Colonic mucosa (tissue), 4 donors: ENCODE measurements at regions not wholly inside any gene's neighbourhood (a gene's known extent, or its start where the extent isn't known, plus 50 kb on each side); places are given as distances from the start of the nearest gene placed in this dataset.

Experiments used
- DNase-seq: peaks from one replicate; pipeline ENCODE4 v3.0.0-alpha.2; 2020
- H3K27ac ChIP-seq: fragments of 200-600 bp; one replicate; pipeline ENCODE4 v1.8.0; 2021
- H3K27me3 ChIP-seq: fragments of 200-600 bp; one replicate; pipeline ENCODE4 v1.8.0; 2021
- H3K36me3 ChIP-seq: fragments of 200-600 bp; one replicate; pipeline ENCODE4 v1.8.0; 2021
- H3K4me1 ChIP-seq: fragments of 200-600 bp; one replicate; pipeline ENCODE4 v1.8.0; 2021; ENCODE audit warnings: mild to moderate bottlenecking
- H3K4me3 ChIP-seq: fragments of 200-600 bp; one replicate; pipeline ENCODE4 v1.8.0; 2021
- H3K9ac ChIP-seq, 2 donors: one replicate each; pipeline ENCODE4 v1.7.0; 2013; ENCODE audit warnings: control low read depth in 2 of 2, low read depth in 2 of 2, low read length in 2 of 2
- H3K9me3 ChIP-seq: fragments of 200-600 bp; one replicate; pipeline ENCODE4 v1.8.0; 2021
- intact Hi-C: fragments of 100-400 bp; cut with DNase I; formaldehyde crosslinking; loops from one replicate; pipeline ENCODE4 v1.14.1; 2022
- TF ChIP-seq, protein P1 (sequence below): fragments of 200-600 bp; IDR thresholded peaks from one replicate; pipeline ENCODE4 v1.8.0; 2022; ENCODE audit warnings: antibody characterized with exemption, mild to moderate bottlenecking
- donor health status: healthy.
- donor health status: DM: no; HTN: no; CAD: no.
- donor health status: DM: no; HTN: no; CAD: no.

DNA sequence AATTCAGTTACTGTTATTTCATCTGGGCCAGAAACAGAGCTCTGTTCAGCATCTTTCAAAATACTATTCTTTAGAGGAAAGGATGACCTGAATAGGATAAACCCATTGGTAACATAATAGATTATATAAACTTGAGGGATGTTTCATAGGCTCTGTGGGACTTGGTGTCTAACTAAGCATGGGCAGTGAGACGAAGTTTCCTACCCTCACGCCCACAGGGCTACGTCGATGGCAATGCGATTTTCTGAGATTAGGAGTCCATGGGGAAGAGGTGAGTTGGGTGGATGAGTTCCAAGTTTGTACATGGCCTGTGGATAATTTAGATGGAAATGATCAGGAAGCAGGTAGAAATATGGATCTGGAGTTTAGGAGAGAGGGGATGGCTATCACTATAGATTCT lies 115.2 kb upstream of the TBL1XR1 start:
- Histone ChIP-seq H3K36me3 (no peaks in the 10 kb centered on the region), H3K9me3 (no peaks in the 10 kb centered on the region), H3K4me1 (no peaks in the 10 kb centered on the region), H3K27ac (no peak overlapping the region), H3K27me3 (no peaks in the 10 kb centered on the region), H3K9ac (no peak overlapping the region), H3K4me3 (no peak overlapping the region)
- TF ChIP-seq, protein P1, sequence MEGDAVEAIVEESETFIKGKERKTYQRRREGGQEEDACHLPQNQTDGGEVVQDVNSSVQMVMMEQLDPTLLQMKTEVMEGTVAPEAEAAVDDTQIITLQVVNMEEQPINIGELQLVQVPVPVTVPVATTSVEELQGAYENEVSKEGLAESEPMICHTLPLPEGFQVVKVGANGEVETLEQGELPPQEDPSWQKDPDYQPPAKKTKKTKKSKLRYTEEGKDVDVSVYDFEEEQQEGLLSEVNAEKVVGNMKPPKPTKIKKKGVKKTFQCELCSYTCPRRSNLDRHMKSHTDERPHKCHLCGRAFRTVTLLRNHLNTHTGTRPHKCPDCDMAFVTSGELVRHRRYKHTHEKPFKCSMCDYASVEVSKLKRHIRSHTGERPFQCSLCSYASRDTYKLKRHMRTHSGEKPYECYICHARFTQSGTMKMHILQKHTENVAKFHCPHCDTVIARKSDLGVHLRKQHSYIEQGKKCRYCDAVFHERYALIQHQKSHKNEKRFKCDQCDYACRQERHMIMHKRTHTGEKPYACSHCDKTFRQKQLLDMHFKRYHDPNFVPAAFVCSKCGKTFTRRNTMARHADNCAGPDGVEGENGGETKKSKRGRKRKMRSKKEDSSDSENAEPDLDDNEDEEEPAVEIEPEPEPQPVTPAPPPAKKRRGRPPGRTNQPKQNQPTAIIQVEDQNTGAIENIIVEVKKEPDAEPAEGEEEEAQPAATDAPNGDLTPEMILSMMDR: no peak
- DNase-seq: no peak
- intact Hi-C loops: no loop called here

DNA sequence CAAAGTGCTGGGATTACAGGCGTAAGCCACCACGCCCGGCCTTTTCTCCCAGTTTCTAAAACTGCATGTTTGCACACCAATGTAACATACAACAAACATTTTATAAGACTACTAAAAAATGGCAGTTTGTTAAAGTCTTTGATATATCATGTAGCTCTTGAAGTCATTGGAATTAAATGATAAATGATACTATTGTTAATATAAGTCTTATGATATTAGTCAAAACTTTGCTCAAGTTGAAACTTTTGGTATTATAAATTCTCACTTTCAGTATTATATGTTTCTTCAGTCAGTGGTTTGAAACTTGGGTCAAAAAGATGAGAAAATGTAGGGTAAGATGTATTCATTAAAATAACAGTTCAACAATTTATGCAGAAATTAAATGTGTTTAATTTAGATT lies 117.6 kb upstream of the TBL1XR1 start:
- no peak for DNase-seq
- H3K9ac ChIP-seq: no peak overlapping the region
- no peaks in the 10 kb centered on the region for H3K4me1 ChIP-seq
- no peaks in the 10 kb centered on the region for H3K36me3 ChIP-seq
- no peak overlapping the region for H3K27ac ChIP-seq
- H3K4me3 ChIP-seq: no peak overlapping the region
- intact Hi-C loops: no loop called here
- TF ChIP-seq, protein P1: no peak
- no peaks in the 10 kb centered on the region for H3K9me3 ChIP-seq
- no peaks in the 10 kb centered on the region for H3K27me3 ChIP-seq

DNA sequence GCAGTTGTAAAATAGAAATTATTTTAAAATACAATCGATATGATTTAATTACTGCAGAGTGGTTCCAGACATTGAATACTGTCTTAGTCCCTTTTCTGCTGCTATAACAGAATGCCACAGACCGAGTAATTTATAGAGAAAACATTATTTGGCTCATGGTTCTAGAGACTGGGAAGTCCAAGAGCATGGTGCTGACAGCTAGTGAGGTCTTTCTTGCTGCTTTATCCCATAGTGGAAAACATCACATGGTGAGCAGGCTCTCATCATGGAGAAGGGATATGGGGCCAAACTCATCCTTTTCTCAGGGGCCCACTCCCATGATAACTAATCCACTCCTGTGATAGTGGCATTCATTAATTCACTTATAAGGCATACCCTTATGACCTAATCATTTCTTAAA lies 120.0 kb upstream of the TBL1XR1 start:
- TF ChIP-seq, protein P1: no peak
- H3K4me1 ChIP-seq: no peaks in the 10 kb centered on the region
- H3K36me3 ChIP-seq: no peaks in the 10 kb centered on the region
- no peaks in the 10 kb centered on the region for H3K27me3 ChIP-seq
- no peak overlapping the region for H3K4me3 ChIP-seq
- intact Hi-C loops: no loop called here
- no peaks in the 10 kb centered on the region for H3K9me3 ChIP-seq
- H3K9ac ChIP-seq: no peak overlapping the region
- DNase-seq: no peak
- H3K27ac ChIP-seq: no peak overlapping the region

DNA sequence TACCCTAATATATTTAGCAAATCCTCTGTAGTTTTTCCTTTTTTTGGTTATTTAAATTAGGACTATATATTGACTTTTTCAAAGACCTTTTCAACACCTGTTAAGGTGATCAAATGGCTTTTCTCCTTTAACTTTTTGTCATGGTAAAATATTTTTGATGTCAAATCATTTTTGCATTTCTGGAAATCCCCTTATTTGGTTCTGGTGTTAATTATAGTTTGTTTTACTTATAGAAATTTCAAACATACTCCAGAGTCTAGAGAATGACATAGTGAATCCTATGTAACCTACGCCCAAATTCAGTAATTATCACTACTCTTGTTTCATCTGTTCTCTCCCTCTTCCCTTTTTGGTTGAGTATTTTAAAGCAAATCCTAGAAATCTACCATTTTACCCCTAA lies 121.3 kb upstream of the TBL1XR1 start:
- intact Hi-C loops: no loop called here
- no peak overlapping the region for H3K4me3 ChIP-seq
- no peak overlapping the region for H3K27ac ChIP-seq
- H3K9me3 ChIP-seq: no peaks in the 10 kb centered on the region
- no peak for DNase-seq
- no peaks in the 10 kb centered on the region for H3K4me1 ChIP-seq
- TF ChIP-seq, protein P1: no peak
- H3K9ac ChIP-seq: no peak overlapping the region
- no peaks in the 10 kb centered on the region for H3K27me3 ChIP-seq
- H3K36me3 ChIP-seq: no peaks in the 10 kb centered on the region

DNA sequence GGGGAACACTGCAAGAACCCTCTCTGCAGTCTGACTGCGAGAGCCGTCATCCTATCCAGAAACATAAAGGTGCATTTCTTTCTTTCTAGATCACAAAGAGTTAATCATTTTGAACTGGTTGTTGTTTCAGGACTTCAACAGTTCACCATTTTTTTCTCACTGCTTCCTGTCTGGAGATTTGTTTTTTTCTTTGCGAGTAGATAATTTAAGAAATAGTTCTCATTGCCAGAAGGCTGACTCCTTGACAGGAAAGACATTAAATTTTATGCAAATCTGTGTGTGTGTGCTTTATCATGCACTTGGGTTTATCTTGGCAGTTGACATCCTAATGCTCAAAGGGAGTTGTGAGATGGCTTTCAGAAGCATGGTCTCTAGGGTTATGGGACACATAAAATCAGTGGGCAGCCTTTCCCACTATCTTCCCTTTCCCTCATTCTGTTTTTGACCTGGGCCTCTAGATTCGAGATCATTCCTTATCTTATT lies 123.5 kb upstream of the TBL1XR1 start:
- Histone ChIP-seq H3K36me3 (no peaks in the 10 kb centered on the region), H3K27me3 (no peaks in the 10 kb centered on the region), H3K9ac (no peak overlapping the region), H3K4me1 (no peaks in the 10 kb centered on the region), H3K9me3 (no peaks in the 10 kb centered on the region), H3K4me3 (no peak overlapping the region), H3K27ac (no peak overlapping the region)
- DNase-seq: no peak
- intact Hi-C loops: no loop called here
- TF ChIP-seq, protein P1: no peak

DNA sequence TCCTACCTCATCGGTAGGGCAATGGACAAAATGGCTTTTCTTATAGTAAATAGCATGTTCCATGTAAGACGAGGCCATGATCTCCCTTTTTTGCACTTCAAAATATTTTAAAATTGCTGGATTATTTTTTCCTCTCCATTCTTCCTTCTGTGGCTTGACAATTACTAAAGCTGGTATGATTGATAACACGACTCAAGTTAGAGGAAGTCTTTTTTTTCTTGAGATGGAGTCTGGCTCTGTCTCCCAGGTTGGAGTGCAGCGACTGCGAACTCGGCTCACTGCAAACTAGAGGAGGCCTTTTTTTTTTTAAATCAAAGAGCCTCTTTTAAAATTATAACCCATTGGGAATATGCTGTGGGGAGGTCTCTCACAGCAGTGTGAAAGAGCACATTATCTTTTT lies 124.5 kb upstream of the TBL1XR1 start:
- no peak overlapping the region for H3K27ac ChIP-seq
- H3K36me3 ChIP-seq: no peaks in the 10 kb centered on the region
- no peak for DNase-seq
- H3K4me3 ChIP-seq: no peak overlapping the region
- intact Hi-C loops: no loop called here
- no peaks in the 10 kb centered on the region for H3K4me1 ChIP-seq
- H3K9ac ChIP-seq: no peak overlapping the region
- H3K27me3 ChIP-seq: no peaks in the 10 kb centered on the region
- TF ChIP-seq, protein P1: no peak
- no peaks in the 10 kb centered on the region for H3K9me3 ChIP-seq
